Glutamatergic neuron (in vitro differentiated cells): ENCODE measurements at regions not wholly inside any gene's neighbourhood (a gene's known extent, or its start where the extent isn't known, plus 50 kb on each side); places are given as distances from the start of the nearest gene placed in this dataset.
"Not testable (repeated sequence)": the region's sequence is repeated elsewhere in the genome, so short reads cannot be mapped to it uniquely, and the experiment has no call there.

Source experiments
- DNase-seq: peaks from one replicate; pipeline ENCODE4 v3.0.0; 2022
- H3K27ac Mint-ChIP-seq: one replicate; pipeline ENCODE4 v1.8.0; 2020; ENCODE audit warnings: mild to moderate bottlenecking, mixed read lengths, inconsistent platforms; ENCODE audit not compliant: unreplicated experiment
- H3K27me3 Mint-ChIP-seq: one replicate; pipeline ENCODE4 v1.8.0; 2020; ENCODE audit warnings: mild to moderate bottlenecking, moderate library complexity, mixed read lengths, inconsistent platforms; ENCODE audit not compliant: unreplicated experiment
- H3K36me3 Mint-ChIP-seq: one replicate; pipeline ENCODE4 v1.8.0; 2020; ENCODE audit warnings: mild to moderate bottlenecking, mixed read lengths, inconsistent platforms; ENCODE audit not compliant: unreplicated experiment
- H3K4me1 Mint-ChIP-seq: one replicate; pipeline ENCODE4 v1.8.0; 2020; ENCODE audit warnings: mild to moderate bottlenecking, low read depth, mixed read lengths, inconsistent platforms; ENCODE audit not compliant: unreplicated experiment
- H3K4me3 Mint-ChIP-seq: one replicate; pipeline ENCODE4 v1.8.0; 2020; ENCODE audit warnings: mild to moderate bottlenecking, mixed read lengths, inconsistent platforms; ENCODE audit not compliant: unreplicated experiment
- H3K9me3 Mint-ChIP-seq: one replicate; pipeline ENCODE4 v1.8.0; 2020; ENCODE audit warnings: mild to moderate bottlenecking, moderate library complexity, mixed read lengths, inconsistent platforms; ENCODE audit not compliant: unreplicated experiment
- CTCF ChIP-seq: fragments of 200-600 bp; sonication (generic); IDR thresholded peaks from one replicate; pipeline ENCODE4 v1.5.0; 2021; ENCODE audit not compliant: partially characterized antibody, unreplicated experiment

- no peaks in the 10 kb centered on the region for H3K36me3 Mint-ChIP-seq
- H3K27me3 Mint-ChIP-seq = no peaks in the 10 kb centered on the region
- no peak overlapping the region for H3K27ac Mint-ChIP-seq
- TF ChIP-seq CTCF = no peak
- H3K4me3 Mint-ChIP-seq = no peak overlapping the region
- no peak for DNase-seq
- peaks cover 11% of the 10 kb centered on the region for H3K4me1 Mint-ChIP-seq
- H3K9me3 Mint-ChIP-seq = no peaks in the 10 kb centered on the region
Measured at GRCh38 chr1:38730511-38731397, 128.8 kb downstream of the RRAGC start.

- Mint-ChIP-seq H3K27me3 (no peaks in the 10 kb centered on the region), H3K4me1 (peaks cover 11% of the 10 kb centered on the region)
Measured at GRCh38 chr1:38728585-38728908, 131.0 kb downstream of the RRAGC start.

GRCh38 chr1:38727684-38728584, 131.6 kb downstream of the RRAGC start:
- peak; percentile 26 for DNase-seq

More at GRCh38 chr1:38728585-38728908, 131.0 kb downstream of the RRAGC start:
- H3K9me3 Mint-ChIP-seq = no peaks in the 10 kb centered on the region
- no peak overlapping the region for H3K27ac Mint-ChIP-seq
- H3K4me3 Mint-ChIP-seq = no peak overlapping the region
- DNase-seq = no peak
- TF ChIP-seq CTCF = no peak
- H3K36me3 Mint-ChIP-seq = no peaks in the 10 kb centered on the region

GRCh38 chr1:38725321-38725961, 134.1 kb downstream of the RRAGC start:
- not testable (repeated sequence) for H3K27me3 Mint-ChIP-seq, H3K9me3 Mint-ChIP-seq
- peaks cover 11% of the 10 kb centered on the region for H3K4me1 Mint-ChIP-seq

More at GRCh38 chr1:38727684-38728584, 131.6 kb downstream of the RRAGC start:
- no peaks in the 10 kb centered on the region for H3K36me3 Mint-ChIP-seq
- H3K4me3 Mint-ChIP-seq = peak overlapping the region; percentile 75
- H3K4me1 Mint-ChIP-seq = peaks cover 11% of the 10 kb centered on the region
- TF ChIP-seq CTCF = no peak
- no peaks in the 10 kb centered on the region for H3K9me3 Mint-ChIP-seq
- peaks cover 1% of the 10 kb centered on the region for H3K27me3 Mint-ChIP-seq
- H3K27ac Mint-ChIP-seq = no peak overlapping the region

More at GRCh38 chr1:38725321-38725961, 134.1 kb downstream of the RRAGC start:
- not testable (repeated sequence) for H3K4me3 Mint-ChIP-seq, H3K27ac Mint-ChIP-seq, H3K36me3 Mint-ChIP-seq, DNase-seq
